Breast epithelium (tissue), 4 donors: ENCODE measurements at regions not wholly inside any gene's neighbourhood (a gene's known extent, or its start where the extent isn't known, plus 50 kb on each side); places are given as distances from the start of the nearest gene placed in this dataset.

Experiments
- DNase-seq, 2 donors: peaks; one replicate each; pipeline ENCODE4 v3.0.0-alpha.2; 2019; ENCODE audit warnings: low spot score in 2 of 2
- H3K27ac ChIP-seq, 2 donors: fragments of 200-600 bp; sonication (generic) in 1 of 2; one replicate each; pipeline ENCODE4 v1.5.1; 2016 to 2019; ENCODE audit warnings: mild to moderate bottlenecking in 1 of 2
- H3K27me3 ChIP-seq, 2 donors: fragments of 200-600 bp; sonication (generic) in 1 of 2; one replicate each; pipeline versions ENCODE4 v1.5.1 to v1.6.0; 2017 to 2019; ENCODE audit warnings: control low read depth in 1 of 2, mild to moderate bottlenecking in 1 of 2
- H3K36me3 ChIP-seq: fragments of 200-600 bp; one replicate; pipeline ENCODE4 v1.5.1; 2019
- H3K4me1 ChIP-seq, 2 donors: fragments of 200-600 bp; sonication (generic); one replicate each; pipeline ENCODE4 v1.5.1; 2016 to 2019; ENCODE audit warnings: control low read depth in 1 of 2
- H3K4me3 ChIP-seq, 3 donors: fragments of 200-600 bp; sonication (generic); 1 replicate in 2 of 3; 2 replicates in 1 of 3; pipeline ENCODE4 v1.5.1; 2016 to 2019; ENCODE audit warnings: mild to moderate bottlenecking in 3 of 3, moderate library complexity in 2 of 3
- H3K9me3 ChIP-seq, 2 donors: fragments of 200-600 bp; sonication (generic) in 1 of 2; one replicate each; pipeline ENCODE4 v1.5.1; 2016 to 2019; ENCODE audit warnings: control low read depth in 1 of 2
- CTCF ChIP-seq, 3 donors: fragments of 450-650 bp; IDR thresholded peaks; one replicate each; pipeline ENCODE4 v1.5.1; 2016 to 2017; ENCODE audit warnings: antibody characterized with exemption in 3 of 3, mild to moderate bottlenecking in 3 of 3, moderate library complexity in 3 of 3
- POLR2A ChIP-seq: fragments of 450-650 bp; IDR thresholded peaks from one replicate; pipeline ENCODE4 v1.6.1; 2016; ENCODE audit warnings: antibody characterized with exemption, mild to moderate bottlenecking, moderate library complexity
- POLR2AphosphoS5 ChIP-seq, 3 donors: sonication (generic); formaldehyde crosslinking; IDR thresholded peaks; one replicate each; pipeline ENCODE4 v1.6.1; 2017; ENCODE audit warnings: antibody characterized with exemption in 3 of 3
- intact Hi-C: fragments of 100-400 bp; cut with DNase I; formaldehyde crosslinking; loops from one replicate; pipeline ENCODE4 v1.15.1; 2023; ENCODE audit warnings: low total_unique reads

GRCh38 chr4:104682311-104682710 is 187.6 kb upstream of the CXXC4 start:
- intact Hi-C loops, result no loop called here
- no peak for DNase-seq
- Histone ChIP-seq H3K27me3 (no peaks in the 10 kb centered on the region), H3K4me3 (no peak overlapping the region), H3K27ac (no peak overlapping the region), H3K36me3 (no peaks in the 10 kb centered on the region), H3K4me1 (no peaks in the 10 kb centered on the region), H3K9me3 (peaks cover 0 to 6% of the 10 kb centered on the region in 2 donors)
- TF ChIP-seq POLR2AphosphoS5 (IDR thresholded peaks at IDR 0.05) (no peak), CTCF (IDR thresholded peaks at IDR 0.05) (no peak), POLR2A (no peak)

- no peak for TF ChIP-seq POLR2AphosphoS5 (IDR thresholded peaks at IDR 0.05)
- peak in 1 of 3 donors; percentile 9 for TF ChIP-seq CTCF (IDR thresholded peaks at IDR 0.05)
- H3K36me3 ChIP-seq, result no peaks in the 10 kb centered on the region
- H3K27ac ChIP-seq, result no peak overlapping the region
- intact Hi-C loops, result no loop called here
- DNase-seq, result no peak
- H3K27me3 ChIP-seq, result no peaks in the 10 kb centered on the region
- no peaks in the 10 kb centered on the region for H3K9me3 ChIP-seq
- H3K4me3 ChIP-seq, result no peak overlapping the region
- no peaks in the 10 kb centered on the region for H3K4me1 ChIP-seq
These were observed 199.0 kb upstream of the CXXC4 start for GRCh38 chr4:104693601-104694201.

GRCh38 chr4:104716584-104716983 is 221.9 kb upstream of the CXXC4 start:
- Histone ChIP-seq H3K27ac (no peak overlapping the region), H3K9me3 (no peaks in the 10 kb centered on the region), H3K36me3 (no peaks in the 10 kb centered on the region), H3K27me3 (no peaks in the 10 kb centered on the region), H3K4me1 (no peaks in the 10 kb centered on the region), H3K4me3 (no peak overlapping the region)
- TF ChIP-seq POLR2A (no peak), POLR2AphosphoS5 (IDR thresholded peaks at IDR 0.05) (no peak), CTCF (IDR thresholded peaks at IDR 0.05) (no peak)
- intact Hi-C loops, result no loop called here
- no peak for DNase-seq

GRCh38 chr4:104719539-104720230 is 225.0 kb upstream of the CXXC4 start:
- Histone ChIP-seq H3K9me3 (no peaks in the 10 kb centered on the region), H3K4me1 (no peaks in the 10 kb centered on the region), H3K27ac (no peak overlapping the region), H3K36me3 (no peaks in the 10 kb centered on the region), H3K4me3 (no peak overlapping the region), H3K27me3 (no peaks in the 10 kb centered on the region)
- TF ChIP-seq CTCF (IDR thresholded peaks at IDR 0.05) (no peak), POLR2A (no peak), POLR2AphosphoS5 (IDR thresholded peaks at IDR 0.05) (no peak)
- intact Hi-C loops, result no loop called here
- DNase-seq, result no peak

GRCh38 chr4:104722467-104722866 is 227.8 kb upstream of the CXXC4 start:
- Histone ChIP-seq H3K27ac (no peak overlapping the region), H3K9me3 (no peaks in the 10 kb centered on the region), H3K36me3 (no peaks in the 10 kb centered on the region), H3K4me1 (no peaks in the 10 kb centered on the region), H3K4me3 (no peak overlapping the region), H3K27me3 (no peaks in the 10 kb centered on the region)
- no peak for DNase-seq
- intact Hi-C loops, result no loop called here
- TF ChIP-seq POLR2AphosphoS5 (IDR thresholded peaks at IDR 0.05) (no peak), CTCF (IDR thresholded peaks at IDR 0.05) (no peak), POLR2A (no peak)
